ENCODE measurements at regions not wholly inside any gene's neighbourhood (a gene's known extent, or its start where the extent isn't known, plus 50 kb on each side); places are given as distances from the start of the nearest gene placed in this dataset.
"Not testable (repeated sequence)": the region's sequence is repeated elsewhere in the genome, so short reads cannot be mapped to it uniquely, and the experiment has no call there.

DNA sequence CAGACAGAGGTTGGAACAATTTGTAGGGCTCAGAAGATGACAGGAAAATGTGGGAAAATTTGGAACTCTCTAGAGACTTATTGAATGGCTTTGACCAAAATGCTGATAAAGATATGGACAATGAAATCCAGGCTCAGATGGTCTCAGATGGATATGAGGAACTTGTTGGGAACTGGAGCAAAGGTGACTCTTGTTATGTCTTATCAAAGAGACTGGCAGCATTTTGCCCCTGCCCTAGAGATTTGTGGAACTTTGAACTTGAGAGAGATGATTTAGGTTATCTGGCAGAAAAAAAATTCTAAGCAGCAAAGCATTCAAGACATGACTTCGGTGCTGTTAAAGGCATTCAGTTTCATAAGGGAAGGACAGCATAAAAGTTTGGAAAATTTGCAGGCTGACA is 347.9 kb upstream of the RPS23 start:
- not testable (repeated sequence) for TF ChIP-seq POLR2A (IDR thresholded peaks at IDR 0.05)
- TF ChIP-seq, protein P1, sequence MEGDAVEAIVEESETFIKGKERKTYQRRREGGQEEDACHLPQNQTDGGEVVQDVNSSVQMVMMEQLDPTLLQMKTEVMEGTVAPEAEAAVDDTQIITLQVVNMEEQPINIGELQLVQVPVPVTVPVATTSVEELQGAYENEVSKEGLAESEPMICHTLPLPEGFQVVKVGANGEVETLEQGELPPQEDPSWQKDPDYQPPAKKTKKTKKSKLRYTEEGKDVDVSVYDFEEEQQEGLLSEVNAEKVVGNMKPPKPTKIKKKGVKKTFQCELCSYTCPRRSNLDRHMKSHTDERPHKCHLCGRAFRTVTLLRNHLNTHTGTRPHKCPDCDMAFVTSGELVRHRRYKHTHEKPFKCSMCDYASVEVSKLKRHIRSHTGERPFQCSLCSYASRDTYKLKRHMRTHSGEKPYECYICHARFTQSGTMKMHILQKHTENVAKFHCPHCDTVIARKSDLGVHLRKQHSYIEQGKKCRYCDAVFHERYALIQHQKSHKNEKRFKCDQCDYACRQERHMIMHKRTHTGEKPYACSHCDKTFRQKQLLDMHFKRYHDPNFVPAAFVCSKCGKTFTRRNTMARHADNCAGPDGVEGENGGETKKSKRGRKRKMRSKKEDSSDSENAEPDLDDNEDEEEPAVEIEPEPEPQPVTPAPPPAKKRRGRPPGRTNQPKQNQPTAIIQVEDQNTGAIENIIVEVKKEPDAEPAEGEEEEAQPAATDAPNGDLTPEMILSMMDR (IDR thresholded peaks at IDR 0.05): not testable (repeated sequence)

All from body of pancreas (tissue), 4 donors.